ENCODE measurements at regions not wholly inside any gene's neighbourhood (a gene's known extent, or its start where the extent isn't known, plus 50 kb on each side); places are given as distances from the start of the nearest gene placed in this dataset.

GRCh38 chr14:58816416-58817115 is 178.8 kb downstream of the DACT1 start:
- DNase-seq, result no peak

GRCh38 chr14:58817846-58818245 is 180.1 kb downstream of the DACT1 start:
- no peak for DNase-seq

GRCh38 chr14:58820032-58820431 is 182.3 kb downstream of the DACT1 start:
- DNase-seq, result no peak

GRCh38 chr14:58821421-58821820 is 183.7 kb downstream of the DACT1 start:
- no peak for DNase-seq

GRCh38 chr14:58822856-58823255 is 185.1 kb downstream of the DACT1 start:
- no peak for DNase-seq

- no peak for DNase-seq
These were observed 185.6 kb downstream of the DACT1 start for GRCh38 chr14:58823312-58823711.

GRCh38 chr14:58824106-58824505 is 186.3 kb downstream of the DACT1 start:
- no peak for DNase-seq

GRCh38 chr14:58824796-58825195 is 187.0 kb downstream of the DACT1 start:
- no peak for DNase-seq

- DNase-seq, result no peak
These were observed 187.8 kb downstream of the DACT1 start for GRCh38 chr14:58825606-58826005.

GRCh38 chr14:58826845-58827686 is 189.3 kb downstream of the DACT1 start:
- no peak for DNase-seq

- DNase-seq, result no peak
These were observed 190.5 kb downstream of the DACT1 start for GRCh38 chr14:58828298-58828697.

GRCh38 chr14:58829594-58829993 is 191.8 kb downstream of the DACT1 start:
- no peak for DNase-seq

GRCh38 chr14:58830121-58830520 is 192.4 kb downstream of the DACT1 start:
- DNase-seq, result no peak

GRCh38 chr14:58832095-58832521 is 194.3 kb downstream of the DACT1 start:
- no peak for DNase-seq

- DNase-seq, result no peak
These were observed 196.0 kb downstream of the DACT1 start for GRCh38 chr14:58833634-58834378.

GRCh38 chr14:58836303-58836974 is 198.7 kb downstream of the DACT1 start:
- DNase-seq, result no peak

- no peak for DNase-seq
These were observed 201.5 kb downstream of the DACT1 start for GRCh38 chr14:58839233-58839632.

- no peak for DNase-seq
These were observed 206.8 kb downstream of the DACT1 start for GRCh38 chr14:58844544-58844943.

- no peak for DNase-seq
These were observed 209.1 kb downstream of the DACT1 start for GRCh38 chr14:58846682-58847465.

- DNase-seq, result no peak
These were observed 210.6 kb downstream of the DACT1 start for GRCh38 chr14:58848365-58848764.

GRCh38 chr14:58849601-58850000 is 211.8 kb downstream of the DACT1 start:
- DNase-seq, result no peak

- no peak for DNase-seq
These were observed 212.2 kb downstream of the DACT1 start for GRCh38 chr14:58850011-58850410.
